ENCODE measurements at regions not wholly inside any gene's neighbourhood (a gene's known extent, or its start where the extent isn't known, plus 50 kb on each side); places are given as distances from the start of the nearest gene placed in this dataset.

- no peak for ATAC-seq
Observed at GRCh38 chr4:89610236-89610635, 226.7 kb downstream of the SNCA start.

GRCh38 chr4:89609756-89610155 lies 227.2 kb downstream of the SNCA start:
- DNase-seq = no peak
- intact Hi-C loops (cut with DNase I, micrococcal nuclease) = no loop called here
- no peak for ATAC-seq

More at GRCh38 chr4:89610236-89610635, 226.7 kb downstream of the SNCA start:
- intact Hi-C loops (cut with DNase I, micrococcal nuclease) = no loop called here
- no peak for DNase-seq

GRCh38 chr4:89604951-89605350 lies 232.0 kb downstream of the SNCA start:
- no peak for DNase-seq
- intact Hi-C loops (cut with DNase I, micrococcal nuclease) = no loop called here
- no peak for ATAC-seq

- intact Hi-C loops (cut with DNase I, micrococcal nuclease) = no loop called here
- ATAC-seq (no peak), DNase-seq (no peak)
Observed at GRCh38 chr4:89599026-89599425, 237.9 kb downstream of the SNCA start.

- DNase-seq = no peak
- no peak for ATAC-seq
- intact Hi-C loops (cut with DNase I, micrococcal nuclease) = no loop called here
Observed at GRCh38 chr4:89598602-89599001, 238.4 kb downstream of the SNCA start.

- no peak for ATAC-seq
- no peak for DNase-seq
- intact Hi-C loops (cut with DNase I, micrococcal nuclease) = no loop called here
Observed at GRCh38 chr4:89595125-89595789, 241.7 kb downstream of the SNCA start.

- intact Hi-C loops (cut with DNase I, micrococcal nuclease) = no loop called here
- DNase-seq (no peak), ATAC-seq (no peak)
Observed at GRCh38 chr4:89590128-89590527, 246.8 kb downstream of the SNCA start.

GRCh38 chr4:89588421-89588820 lies 248.5 kb downstream of the SNCA start:
- ATAC-seq = no peak
- intact Hi-C loops (cut with DNase I, micrococcal nuclease) = no loop called here
- no peak for DNase-seq

GRCh38 chr4:89587364-89587763 lies 249.6 kb downstream of the SNCA start:
- DNase-seq (no peak), ATAC-seq (no peak)
- intact Hi-C loops (cut with DNase I, micrococcal nuclease) = no loop called here

- no peak for DNase-seq
- intact Hi-C loops (cut with DNase I, micrococcal nuclease) = no loop called here
- no peak for ATAC-seq
Observed at GRCh38 chr4:89586864-89587263, 250.1 kb downstream of the SNCA start.

- DNase-seq = no peak
- intact Hi-C loops (cut with DNase I, micrococcal nuclease) = no loop called here
- no peak for ATAC-seq
Observed at GRCh38 chr4:89586318-89586717, 250.6 kb downstream of the SNCA start.

GRCh38 chr4:89582756-89583505 lies 254.0 kb downstream of the SNCA start:
- ATAC-seq = no peak

GRCh38 chr4:89579771-89580170 lies 257.2 kb downstream of the SNCA start:
- no peak for ATAC-seq
- no peak for DNase-seq
- intact Hi-C loops (cut with DNase I, micrococcal nuclease) = no loop called here

More at GRCh38 chr4:89582756-89583505, 254.0 kb downstream of the SNCA start:
- no peak for DNase-seq
- intact Hi-C loops (cut with DNase I, micrococcal nuclease) = no loop called here

GRCh38 chr4:89576246-89576645 lies 260.7 kb downstream of the SNCA start:
- intact Hi-C loops (cut with DNase I, micrococcal nuclease) = no loop called here
- ATAC-seq (no peak), DNase-seq (no peak)

GRCh38 chr4:89575840-89576239 lies 261.1 kb downstream of the SNCA start:
- ATAC-seq = no peak
- DNase-seq = no peak
- intact Hi-C loops (cut with DNase I, micrococcal nuclease) = no loop called here

GRCh38 chr4:89574176-89574575 lies 262.8 kb downstream of the SNCA start:
- no peak for DNase-seq
- ATAC-seq = no peak
- intact Hi-C loops (cut with DNase I, micrococcal nuclease) = no loop called here

- intact Hi-C loops (cut with DNase I, micrococcal nuclease) = no loop called here
- no peak for DNase-seq
Observed at GRCh38 chr4:89573656-89574055, 263.3 kb downstream of the SNCA start.

GRCh38 chr4:89572224-89572858 lies 264.6 kb downstream of the SNCA start:
- ATAC-seq (peak; percentile 92), DNase-seq (no peak)
- intact Hi-C loops (cut with DNase I, micrococcal nuclease) = no loop called here

More at GRCh38 chr4:89573656-89574055, 263.3 kb downstream of the SNCA start:
- no peak for ATAC-seq

GRCh38 chr4:89570931-89571330 lies 263.3 kb upstream of the GPRIN3 start:
- ATAC-seq (no peak), DNase-seq (no peak)
- intact Hi-C loops (cut with DNase I, micrococcal nuclease) = no loop called here

- intact Hi-C loops (cut with DNase I, micrococcal nuclease) = no loop called here
- DNase-seq (no peak), ATAC-seq (no peak)
Observed at GRCh38 chr4:89567936-89568335, 260.3 kb upstream of the GPRIN3 start.
